ENCODE measurements at regions not wholly inside any gene's neighbourhood (a gene's known extent, or its start where the extent isn't known, plus 50 kb on each side); places are given as distances from the start of the nearest gene placed in this dataset.

- Histone ChIP-seq H3K9me3 (ENCODE audit: control insufficient read depth, insufficient read depth, low read depth, low read length) (no peaks in the 10 kb centered on the region), H3K4me1 (ENCODE audit: control insufficient read depth, insufficient read depth, low read length) (no peaks in the 10 kb centered on the region), H3K4me3 (ENCODE audit: low read depth, low read length) (no peak overlapping the region), H3K27ac (ENCODE audit: extremely low read depth, low read depth, low read length) (no peak overlapping the region), H3K36me3 (ENCODE audit: control insufficient read depth in 2 of 2, insufficient read depth in 1 of 2, low read length in 2 of 2) (no peaks in the 10 kb centered on the region)
- POLR2A ChIA-PET = no interaction called here
- CTCF ChIA-PET = no interaction called here
- TF ChIP-seq ZBTB1 (tag by site-specific recombination; IDR thresholded peaks at IDR 0.05) = no peak
- TF ChIP-seq ZNF660 (tag by site-specific recombination; IDR thresholded peaks at IDR 0.05) = peak; percentile 93
Observed at GRCh38 chr2:66048667-66049066, 386.3 kb upstream of the MEIS1 start.

- TF ChIP-seq KLF9 (tag by site-specific recombination; IDR thresholded peaks at IDR 0.05; ENCODE audit: low read depth) = no peak
- no peak for TF ChIP-seq ZFP69B (tag by site-specific recombination; IDR thresholded peaks at IDR 0.05)
- TF ChIP-seq ZNF670 (tag by site-specific recombination; IDR thresholded peaks at IDR 0.05; ENCODE audit: low read depth) = no peak
- TF ChIP-seq ZNF518A (tag by site-specific recombination; conservative IDR thresholded peaks at IDR 0.05; ENCODE audit: low read depth) = no peak
- no peak for TF ChIP-seq ZBTB48 (tag by site-specific recombination; IDR thresholded peaks at IDR 0.05)
- TF ChIP-seq GLIS1 (tag by site-specific recombination; IDR thresholded peaks at IDR 0.05) = no peak
- no peak for TF ChIP-seq SALL2 (tag by site-specific recombination; IDR thresholded peaks at IDR 0.05; ENCODE audit: borderline replicate concordance)
- no peak for TF ChIP-seq ZNF639 (tag by site-specific recombination; IDR thresholded peaks at IDR 0.05)
- no peak for TF ChIP-seq ZNF133 (tag by site-specific recombination; IDR thresholded peaks at IDR 0.05)
- no peak for TF ChIP-seq ZNF366 (tag by site-specific recombination; conservative IDR thresholded peaks at IDR 0.05)
- TF ChIP-seq ZNF16 (tag by site-specific recombination; IDR thresholded peaks at IDR 0.05; ENCODE audit: low read depth) = no peak
- TF ChIP-seq ZNF658 (tag by site-specific recombination; IDR thresholded peaks at IDR 0.05) = no peak
- TF ChIP-seq OVOL3 (tag by site-specific recombination; IDR thresholded peaks at IDR 0.05) = no peak
- TF ChIP-seq ZNF624 (tag by site-specific recombination; IDR thresholded peaks at IDR 0.05) = no peak
- TF ChIP-seq ZNF449 (tag by site-specific recombination; IDR thresholded peaks at IDR 0.05) = no peak
- TF ChIP-seq SETDB1 (IDR thresholded peaks at IDR 0.05; ENCODE audit: insufficient read length, low read length) = no peak
- no peak for TF ChIP-seq ZBTB6 (tag by site-specific recombination; IDR thresholded peaks at IDR 0.05)
- no peak for TF ChIP-seq PRDM1 (tag by site-specific recombination; IDR thresholded peaks at IDR 0.05)
- TF ChIP-seq ZNF701 (tag by site-specific recombination; IDR thresholded peaks at IDR 0.05) = no peak
- no peak overlapping the region for H3K4me3 ChIP-seq (ENCODE audit: low read depth, low read length)
- CTCF ChIA-PET = interaction anchor here (0.6 kb wide), 2 partner anchors 20 to 417 kb away, joined by 3 read pairs; no protein-coding TSS in a partner anchor
- POLR2A ChIA-PET = no interaction called here
- H3K27ac ChIP-seq (ENCODE audit: extremely low read depth, low read depth, low read length) = no peak overlapping the region
- no peaks in the 10 kb centered on the region for H3K36me3 ChIP-seq (ENCODE audit: control insufficient read depth in 2 of 2, insufficient read depth in 1 of 2, low read length in 2 of 2)
- no peaks in the 10 kb centered on the region for H3K4me1 ChIP-seq (ENCODE audit: control insufficient read depth, insufficient read depth, low read length)
- H3K9me3 ChIP-seq (ENCODE audit: control insufficient read depth, insufficient read depth, low read depth, low read length) = no peaks in the 10 kb centered on the region
Observed at GRCh38 chr2:66041902-66042657, 392.8 kb upstream of the MEIS1 start.
